Activated CD8-positive, alpha-beta memory T cell treated with anti-CD3 and anti-CD28 coated beads for 4 hours (primary cell): ENCODE measurements at regions not wholly inside any gene's neighbourhood (a gene's known extent, or its start where the extent isn't known, plus 50 kb on each side); places are given as distances from the start of the nearest gene placed in this dataset.
"Not testable (repeated sequence)": the region's sequence is repeated elsewhere in the genome, so short reads cannot be mapped to it uniquely, and the experiment has no call there.

ENCODE experiments used
- DNase-seq, 2 donors: peaks; one replicate each; pipeline ENCODE4 v3.0.0-alpha.2; 2020; ENCODE audit warnings: low read depth in 2 of 2

DNA sequence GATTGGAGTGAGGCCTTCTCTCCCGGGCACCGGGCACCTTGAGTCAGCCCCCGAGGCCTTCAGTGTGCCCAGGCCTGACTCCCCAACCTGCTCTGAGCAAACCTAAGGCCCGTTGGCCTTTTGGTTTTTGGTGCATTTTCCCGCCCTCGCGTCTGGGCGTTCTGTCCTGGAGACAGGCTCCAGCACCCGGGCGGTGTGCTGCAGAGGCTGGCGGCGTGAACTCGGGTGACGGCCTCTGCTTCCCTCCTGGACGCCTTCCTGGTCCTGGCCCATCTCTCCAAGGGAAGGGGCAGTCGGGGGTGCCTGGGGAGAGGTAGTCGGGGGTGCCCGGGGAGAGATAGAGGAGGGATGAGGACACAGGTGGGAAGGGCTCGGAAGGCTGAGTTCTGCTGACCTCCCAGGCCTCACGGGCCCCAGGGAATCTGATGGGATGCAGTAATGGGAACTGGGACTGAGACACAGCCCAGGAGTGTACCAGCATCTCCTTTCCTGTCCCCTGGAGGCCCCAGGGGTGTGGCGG lies 1326.4 kb downstream of the BRD1 start:
- no peak for DNase-seq

DNA sequence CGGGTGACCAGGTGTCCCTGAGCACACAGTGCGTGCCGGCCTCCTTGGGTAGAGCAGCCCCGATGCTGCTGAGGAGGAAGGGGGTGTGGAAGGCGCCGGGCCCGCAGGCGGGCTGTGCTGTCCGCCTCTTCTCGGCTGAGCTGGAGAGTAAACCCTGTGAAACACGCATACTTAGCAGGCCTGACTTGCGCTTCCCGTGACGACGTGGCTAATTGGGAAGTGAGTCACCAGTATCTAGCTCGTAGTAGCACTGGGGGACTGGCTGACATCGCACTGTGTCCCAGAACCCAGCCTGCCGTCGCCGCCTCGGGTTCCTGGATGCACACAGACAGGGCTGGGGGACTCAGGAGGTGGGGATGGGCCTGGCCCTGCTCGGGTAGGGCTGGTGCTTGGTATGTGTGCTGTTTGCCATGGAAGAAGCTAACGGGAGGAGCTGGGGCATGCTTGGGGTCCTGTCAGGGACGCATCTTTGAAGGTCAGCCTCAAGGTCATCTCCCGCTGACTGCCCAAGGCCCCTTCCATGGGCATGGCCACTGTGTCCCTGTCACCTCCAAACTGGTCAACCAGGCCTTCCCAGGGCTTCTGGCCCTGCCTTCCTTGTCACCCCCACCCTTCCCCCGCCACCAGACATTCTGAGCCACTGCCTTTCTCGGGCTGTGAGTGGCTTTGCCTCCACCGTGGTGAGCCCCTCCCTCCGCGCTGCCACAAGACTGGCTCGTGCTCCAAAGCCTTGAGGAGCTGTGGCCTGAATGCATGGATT lies 1327.0 kb downstream of the BRD1 start:
- DNase-seq = no peak

DNA sequence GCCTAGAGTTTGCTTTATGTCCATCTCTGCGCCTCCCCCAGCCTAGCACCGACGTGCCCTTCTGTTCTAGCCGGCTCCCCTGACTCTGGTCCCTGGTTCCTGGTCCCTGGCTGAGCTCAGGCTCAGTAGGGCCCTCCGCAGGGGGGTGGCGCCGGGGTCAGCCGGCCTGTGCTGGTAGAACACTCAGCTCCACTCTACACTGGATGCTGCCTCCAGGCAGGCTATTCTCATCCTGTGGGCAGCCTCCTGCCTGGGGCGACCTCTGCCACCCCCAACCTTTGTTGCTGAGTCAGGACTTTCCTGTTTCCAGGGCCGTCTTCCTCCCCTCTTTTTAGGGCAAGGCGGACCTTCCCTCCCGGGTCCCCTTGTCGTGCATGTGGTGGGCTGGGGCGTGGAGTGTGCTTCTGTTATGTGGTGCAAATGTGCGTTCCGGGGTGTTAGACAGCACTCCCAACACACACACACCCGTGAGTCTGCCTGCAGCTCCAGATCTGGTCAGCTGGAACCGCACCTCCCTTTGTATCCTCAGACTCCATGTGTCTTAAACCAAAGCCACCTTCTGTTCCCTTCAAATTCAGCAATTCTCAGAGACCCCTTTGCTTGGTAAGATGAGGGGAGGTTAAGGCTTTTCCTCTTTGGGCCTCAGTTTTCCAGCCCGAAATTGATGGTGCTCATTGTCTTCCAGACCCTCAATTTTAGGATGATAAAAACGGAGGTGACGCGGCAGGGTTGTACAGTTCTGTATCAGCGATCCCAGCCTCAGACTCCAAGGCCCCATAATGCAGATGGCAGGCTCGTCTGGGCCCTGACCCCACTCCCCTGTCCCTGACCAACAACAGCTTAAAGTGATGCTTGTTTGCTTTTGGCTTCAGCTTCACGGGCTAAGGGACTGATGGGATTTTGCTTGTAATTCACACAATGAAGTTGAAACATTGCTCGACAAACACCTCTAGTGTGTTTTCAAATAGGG lies 1327.9 kb downstream of the BRD1 start:
- no peak for DNase-seq

GRCh38 chr22:48498526-48499331 lies 1328.9 kb downstream of the BRD1 start:
- no peak for DNase-seq

GRCh38 chr22:48497743-48498520 lies 1329.7 kb downstream of the BRD1 start:
- not testable (repeated sequence) for DNase-seq

DNA sequence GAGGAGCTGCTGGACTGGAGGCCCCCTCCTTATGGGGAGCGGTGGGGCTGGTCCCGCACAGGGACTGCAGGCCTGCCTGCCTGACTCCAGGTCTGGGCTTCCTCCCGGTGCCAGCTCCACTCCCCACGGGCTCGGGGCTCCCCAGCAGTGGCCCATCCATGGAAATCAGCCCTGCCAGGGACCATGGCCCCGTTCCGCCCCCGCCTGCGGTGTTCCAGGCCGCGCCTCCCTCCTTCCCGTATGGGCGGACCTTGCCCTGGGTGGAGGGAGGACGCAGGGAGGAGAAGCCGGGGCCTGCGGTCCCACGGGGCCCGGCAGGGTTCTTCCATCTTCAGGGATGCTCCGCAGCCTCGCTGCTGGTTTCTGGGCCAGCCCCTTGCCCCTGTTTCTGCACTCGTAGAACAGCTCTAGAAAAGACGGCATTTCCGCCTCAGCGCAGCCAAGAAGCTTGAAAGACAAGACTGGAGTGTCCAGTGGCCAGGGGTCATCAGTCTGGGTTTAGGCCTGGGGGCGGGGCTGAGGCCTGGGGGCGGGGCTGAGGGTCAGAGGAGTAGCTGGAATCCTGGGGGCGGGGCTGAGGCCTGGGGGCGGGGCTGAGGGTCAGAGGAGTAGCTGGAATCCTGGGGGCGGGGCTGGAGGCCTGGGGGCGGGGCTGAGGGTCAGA lies 1330.6 kb downstream of the BRD1 start:
- DNase-seq = no peak

DNA sequence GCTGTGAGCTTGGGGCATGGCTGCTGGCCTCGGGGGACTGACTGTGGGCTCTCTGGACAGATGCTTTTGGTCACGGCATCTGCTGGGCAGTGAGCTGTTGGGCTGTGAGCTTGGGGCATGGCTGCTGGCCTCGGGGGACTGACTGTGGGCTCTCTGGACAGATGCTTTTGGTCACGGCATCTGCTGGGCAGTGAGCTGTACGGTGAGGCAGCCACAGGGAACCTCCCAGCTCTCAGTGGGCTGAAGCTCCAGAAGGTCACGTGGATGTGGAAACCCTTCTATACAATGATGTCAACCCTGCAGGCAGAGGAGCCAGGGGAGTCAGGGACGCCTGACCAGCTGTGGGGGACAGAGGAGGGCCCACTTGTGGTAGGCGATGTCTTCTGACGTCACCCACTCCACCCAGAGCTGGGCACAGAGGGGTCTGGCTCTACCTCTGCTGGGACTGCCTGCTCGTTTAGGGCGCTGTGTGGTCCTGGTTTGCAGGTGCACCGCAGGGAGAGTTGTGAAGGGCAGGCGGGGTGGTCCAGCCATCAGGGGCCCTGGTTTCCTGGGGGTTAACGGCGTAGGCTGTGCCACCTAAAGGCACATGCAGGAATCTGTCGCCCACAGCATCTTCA lies 1331.3 kb downstream of the BRD1 start:
- no peak for DNase-seq

DNA sequence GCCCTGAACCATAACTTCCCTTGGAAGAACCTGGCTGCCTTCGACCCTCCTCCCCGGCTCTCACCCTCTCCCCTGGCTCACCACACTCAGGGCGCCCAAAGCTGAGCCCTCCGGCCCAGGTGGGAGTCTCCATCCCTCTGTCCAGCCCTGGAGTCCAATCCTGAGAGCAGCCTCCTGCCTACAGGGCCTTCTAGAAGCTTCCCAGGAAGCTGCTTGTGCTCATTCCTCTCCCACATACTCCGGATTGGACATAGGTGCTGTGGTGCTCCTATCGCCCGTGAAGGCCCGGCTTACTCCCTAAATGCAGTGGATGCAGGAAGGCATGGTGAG lies 1332.0 kb downstream of the BRD1 start:
- no peak for DNase-seq

GRCh38 chr22:48494968-48495750 lies 1332.5 kb downstream of the BRD1 start:
- no peak for DNase-seq

GRCh38 chr22:48494256-48494967 lies 1333.3 kb downstream of the BRD1 start:
- DNase-seq = no peak

DNA sequence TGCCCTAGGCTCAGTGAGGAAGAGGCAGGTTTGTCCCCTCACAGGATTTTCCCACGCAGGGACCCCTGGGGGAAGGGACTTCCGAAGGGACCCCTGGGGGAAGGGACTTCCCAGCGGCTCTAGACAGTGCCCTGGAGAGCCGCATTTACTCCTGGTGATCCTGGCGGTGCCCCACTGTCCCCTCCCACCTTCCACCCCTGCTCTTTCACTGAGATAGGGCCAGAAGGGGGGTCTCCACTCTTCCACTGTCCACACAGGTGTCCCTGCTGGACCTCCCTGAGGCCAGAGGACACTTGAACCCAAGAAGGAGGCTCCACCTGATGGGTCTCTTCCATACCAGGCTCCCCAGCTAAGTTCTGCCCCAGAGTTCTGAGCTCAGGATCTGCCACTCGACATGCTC lies 1333.9 kb downstream of the BRD1 start:
- no peak for DNase-seq

DNA sequence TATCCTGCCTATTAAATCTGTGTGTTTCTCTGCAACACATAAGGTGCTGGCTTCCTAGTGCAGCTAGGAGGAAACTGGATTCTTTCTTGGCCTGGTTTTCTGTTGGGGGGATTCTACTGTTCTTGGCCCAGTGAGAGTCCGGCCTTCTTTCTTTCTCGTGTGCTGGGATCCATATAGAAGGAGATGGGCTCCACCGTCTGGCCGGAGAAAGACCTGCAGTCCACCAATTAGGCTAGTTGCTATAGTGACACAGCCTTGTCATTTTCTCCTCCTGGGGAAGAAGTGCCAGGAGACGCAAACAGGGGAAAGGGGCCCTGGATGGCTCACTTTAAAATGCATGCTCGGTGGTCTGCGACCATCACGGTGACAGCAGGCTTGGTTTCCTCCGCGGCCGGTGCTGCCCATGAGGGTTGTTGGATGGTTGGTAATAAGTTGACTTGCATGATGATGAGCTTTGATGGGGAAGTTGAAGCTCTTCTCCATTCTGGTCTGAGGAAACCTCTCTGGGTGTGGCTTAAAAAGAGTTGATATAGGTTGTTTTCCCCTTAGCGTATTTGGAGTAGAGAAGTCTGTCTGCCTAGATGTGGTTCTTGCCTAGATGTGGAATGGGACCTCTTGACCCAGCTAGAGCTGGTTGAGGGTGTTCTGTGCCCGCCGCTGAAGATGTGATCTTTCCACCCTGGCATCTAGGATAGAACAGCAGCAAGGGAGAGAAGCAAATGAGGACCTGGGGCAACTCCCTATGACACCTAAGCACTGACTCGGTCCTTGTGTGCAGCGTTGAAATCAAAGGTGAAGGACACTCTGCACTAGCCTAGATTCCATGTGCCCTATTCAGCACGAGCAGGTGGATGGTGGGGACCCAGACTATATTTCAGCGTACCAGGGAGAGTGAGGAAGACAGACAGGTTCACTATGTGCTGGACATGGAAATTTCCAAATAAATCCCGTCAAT lies 1335.0 kb downstream of the BRD1 start:
- DNase-seq = no peak

DNA sequence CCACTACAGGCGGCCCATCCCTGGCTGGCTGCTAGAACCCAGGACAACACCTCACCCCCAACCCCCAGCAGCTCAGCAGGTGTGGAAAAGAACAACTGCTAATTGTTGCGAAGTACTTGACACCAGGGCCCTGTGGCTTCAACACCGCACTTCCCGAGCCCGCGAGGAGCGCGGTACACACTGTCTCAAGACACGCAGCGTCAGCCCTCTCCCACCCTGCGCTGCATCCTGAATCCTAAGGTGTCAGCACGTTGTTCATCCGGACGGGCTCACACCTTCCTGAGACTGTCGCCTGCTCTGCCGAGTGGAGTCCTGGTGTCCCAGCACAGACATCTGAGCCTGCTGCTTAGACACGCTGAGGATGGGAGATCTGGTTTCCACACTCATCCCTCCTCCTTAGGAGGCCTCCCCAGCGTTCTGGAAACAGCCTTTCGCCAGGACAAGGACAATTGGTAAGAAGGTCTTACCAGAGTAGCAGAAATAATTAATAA lies 1336.2 kb downstream of the BRD1 start:
- DNase-seq = no peak

GRCh38 chr22:48490500-48491411 lies 1336.9 kb downstream of the BRD1 start:
- no peak for DNase-seq

DNA sequence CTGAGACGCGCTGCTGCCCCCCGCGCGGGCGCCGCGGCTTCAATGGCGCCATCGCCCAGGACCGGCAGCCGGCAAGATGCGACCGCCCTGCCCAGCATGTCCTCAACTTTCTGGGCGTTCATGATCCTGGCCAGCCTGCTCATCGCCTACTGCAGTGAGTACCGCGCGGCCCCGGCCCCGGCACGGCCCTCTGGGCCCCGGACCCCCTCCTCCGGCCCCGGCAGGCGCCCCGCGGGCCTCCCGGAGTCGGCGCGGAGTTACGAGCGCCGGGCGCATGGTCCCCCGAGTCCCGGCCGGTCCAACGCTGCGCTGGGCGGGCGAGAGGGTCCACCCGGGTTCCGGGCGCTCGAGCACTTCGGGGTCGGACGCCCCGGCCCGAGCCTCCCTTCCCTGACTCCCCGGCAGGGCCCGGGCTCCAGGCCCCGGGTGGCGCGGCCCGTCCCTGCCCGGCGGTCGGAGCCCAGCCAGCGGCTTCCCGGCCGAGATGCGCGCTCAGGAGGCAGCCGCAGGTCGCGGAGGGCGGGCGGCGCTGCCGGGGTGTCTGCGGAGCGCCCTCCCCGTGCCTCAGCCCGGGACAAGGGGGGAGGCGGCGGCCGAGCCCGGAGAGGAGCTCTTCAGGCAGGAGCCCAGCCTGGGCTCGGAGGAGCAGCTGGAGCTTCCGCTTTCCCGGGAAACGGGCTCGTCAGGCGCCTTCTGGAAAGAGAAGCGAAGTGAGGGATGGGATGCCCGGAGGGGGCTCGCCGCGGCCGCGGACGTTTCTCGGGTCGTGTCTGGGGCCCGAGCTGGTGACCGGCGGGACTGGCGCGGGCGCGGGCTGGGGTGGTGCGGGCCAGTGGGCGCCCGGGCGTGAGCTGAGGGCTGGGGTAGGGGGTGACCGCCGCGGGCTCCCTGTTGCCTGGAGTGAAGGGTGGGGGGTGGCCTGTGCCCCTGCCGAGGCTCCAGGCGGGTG lies 1337.8 kb downstream of the BRD1 start:
- DNase-seq = no peak
